GM10266 (cell line): ENCODE measurements at regions not wholly inside any gene's neighbourhood (a gene's known extent, or its start where the extent isn't known, plus 50 kb on each side); places are given as distances from the start of the nearest gene placed in this dataset.
"Not testable (repeated sequence)": the region's sequence is repeated elsewhere in the genome, so short reads cannot be mapped to it uniquely, and the experiment has no call there.

Experiments used
- DNase-seq: peaks from one replicate; pipeline ENCODE4 v3.0.0; 2012; ENCODE audit errors: extremely low spot score
- TF ChIP-seq, protein P1 (sequence below): IDR thresholded peaks from 2 replicates; pipeline ENCODE4 v1.5.1; 2012; ENCODE audit warnings: mild to moderate bottlenecking, low read depth; ENCODE audit not compliant: control insufficient read depth, insufficient read depth; ENCODE audit errors: missing control alignments

DNA sequence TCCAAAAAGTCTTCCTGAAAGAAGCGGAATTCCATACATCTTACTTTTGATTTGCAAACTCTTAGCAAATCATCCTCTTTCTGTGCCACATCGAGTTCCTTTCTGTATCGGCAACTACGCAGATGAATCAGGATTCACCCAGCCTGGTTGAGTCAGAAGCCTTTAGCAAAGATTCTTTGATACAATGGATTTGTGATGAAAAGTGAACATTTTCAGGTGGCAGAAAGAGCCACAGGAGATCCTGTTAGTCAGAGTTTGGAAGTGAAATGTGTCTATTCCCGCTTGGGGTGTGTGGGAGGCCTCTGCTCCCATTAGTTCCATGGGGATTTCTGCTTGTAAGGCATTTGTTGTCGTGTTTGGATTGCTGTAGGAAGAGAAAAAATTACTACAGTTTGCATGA is 351.8 kb upstream of the WWC1 start:
- no peak for DNase-seq

DNA sequence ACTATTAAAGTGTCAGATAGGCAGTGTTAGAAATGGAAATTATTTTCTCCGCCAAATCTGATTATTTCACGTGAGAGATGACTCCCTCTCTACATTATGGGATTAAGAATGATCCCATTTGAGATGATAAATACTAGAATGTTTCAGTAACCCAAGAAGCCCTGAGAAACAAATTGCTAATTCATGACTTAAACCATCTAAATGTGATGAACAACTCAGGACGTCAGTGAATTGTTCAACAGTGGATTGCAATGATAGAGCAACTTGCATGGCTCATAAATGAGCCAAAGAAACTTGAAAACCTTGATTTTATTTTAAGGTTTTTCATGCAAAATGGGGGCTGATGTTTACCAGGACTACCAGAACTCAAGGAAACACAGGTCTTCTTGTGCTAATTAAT is 350.5 kb upstream of the WWC1 start:
- DNase-seq: no peak
- TF ChIP-seq, protein P1, sequence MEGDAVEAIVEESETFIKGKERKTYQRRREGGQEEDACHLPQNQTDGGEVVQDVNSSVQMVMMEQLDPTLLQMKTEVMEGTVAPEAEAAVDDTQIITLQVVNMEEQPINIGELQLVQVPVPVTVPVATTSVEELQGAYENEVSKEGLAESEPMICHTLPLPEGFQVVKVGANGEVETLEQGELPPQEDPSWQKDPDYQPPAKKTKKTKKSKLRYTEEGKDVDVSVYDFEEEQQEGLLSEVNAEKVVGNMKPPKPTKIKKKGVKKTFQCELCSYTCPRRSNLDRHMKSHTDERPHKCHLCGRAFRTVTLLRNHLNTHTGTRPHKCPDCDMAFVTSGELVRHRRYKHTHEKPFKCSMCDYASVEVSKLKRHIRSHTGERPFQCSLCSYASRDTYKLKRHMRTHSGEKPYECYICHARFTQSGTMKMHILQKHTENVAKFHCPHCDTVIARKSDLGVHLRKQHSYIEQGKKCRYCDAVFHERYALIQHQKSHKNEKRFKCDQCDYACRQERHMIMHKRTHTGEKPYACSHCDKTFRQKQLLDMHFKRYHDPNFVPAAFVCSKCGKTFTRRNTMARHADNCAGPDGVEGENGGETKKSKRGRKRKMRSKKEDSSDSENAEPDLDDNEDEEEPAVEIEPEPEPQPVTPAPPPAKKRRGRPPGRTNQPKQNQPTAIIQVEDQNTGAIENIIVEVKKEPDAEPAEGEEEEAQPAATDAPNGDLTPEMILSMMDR: no peak

More for the DNA sequence above, 351.8 kb upstream of the WWC1 start:
- TF ChIP-seq, protein P1: no peak

DNA sequence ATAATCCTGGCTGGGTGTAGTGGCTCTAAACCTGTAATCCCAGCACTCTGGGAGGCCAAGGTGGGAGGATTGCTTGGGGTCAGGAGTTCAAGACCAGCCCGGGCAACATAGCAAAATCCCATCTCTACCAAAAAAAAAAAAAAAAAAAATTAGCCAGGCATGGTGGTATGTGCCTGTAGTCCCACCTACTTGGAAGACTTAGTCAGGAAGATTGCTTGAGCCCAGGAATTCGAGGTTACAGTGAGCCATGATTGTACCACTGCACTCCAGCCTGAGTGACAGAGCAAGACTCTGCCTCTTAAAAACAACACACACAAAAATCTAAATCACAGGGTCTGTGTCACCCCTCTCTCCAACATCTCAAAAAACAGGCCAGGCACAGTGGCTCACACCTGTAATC is 349.9 kb upstream of the WWC1 start:
- DNase-seq: not testable (repeated sequence)

DNA sequence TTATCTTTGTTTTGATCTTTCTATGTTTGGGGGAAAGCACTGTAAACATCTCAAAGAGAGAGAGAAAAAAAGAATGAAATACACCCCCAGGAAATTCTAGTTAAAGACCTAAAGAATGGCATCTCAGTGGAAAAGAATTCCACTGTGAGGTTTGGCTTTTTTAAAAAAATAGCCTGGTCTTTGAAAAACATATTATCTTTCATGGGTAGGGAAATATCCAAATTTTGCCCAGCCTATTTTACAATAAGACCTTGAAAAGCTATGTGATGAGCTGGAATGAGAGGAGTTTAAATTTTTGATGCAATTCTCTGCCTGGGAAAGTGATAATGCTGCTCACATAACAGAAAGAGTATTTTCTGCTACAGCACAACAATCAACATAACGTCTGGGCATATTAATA is 348.1 kb upstream of the WWC1 start:
- no peak for DNase-seq
- TF ChIP-seq, protein P1: no peak

DNA sequence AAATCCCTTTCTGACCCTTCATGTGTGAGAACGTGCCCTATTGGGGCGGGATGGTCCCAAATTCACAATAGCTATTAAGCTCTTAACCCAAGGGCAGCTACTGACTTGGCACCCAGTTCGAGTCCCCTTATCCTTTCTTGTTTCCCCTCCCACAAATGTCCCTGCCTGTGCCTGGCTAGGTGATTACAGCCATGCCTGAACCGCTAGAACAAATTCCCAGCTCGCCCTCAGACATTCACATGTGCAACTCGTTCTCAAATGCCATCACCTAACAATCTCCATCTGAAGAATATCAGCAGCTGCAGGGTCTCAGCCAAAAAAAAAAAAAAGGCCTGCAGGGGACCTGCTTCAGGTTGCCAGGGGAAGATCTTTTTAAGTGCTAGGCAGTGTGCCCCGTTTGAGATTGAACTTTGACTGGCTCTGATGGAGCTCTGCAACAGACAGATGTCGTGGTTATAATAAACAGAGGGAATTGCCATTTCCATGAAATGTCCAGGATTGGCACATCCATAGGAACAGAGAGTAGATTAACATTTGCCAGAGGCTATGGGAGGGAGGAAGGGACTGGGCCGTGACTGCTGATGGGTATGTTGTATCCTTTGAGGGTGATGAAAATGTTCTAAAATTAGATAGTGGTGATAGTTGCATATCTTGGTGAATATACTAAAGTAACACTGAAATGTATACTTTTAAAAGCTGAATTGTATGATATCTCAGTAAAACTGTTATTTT is 347.2 kb upstream of the WWC1 start:
- no peak for DNase-seq
- TF ChIP-seq, protein P1: no peak

DNA sequence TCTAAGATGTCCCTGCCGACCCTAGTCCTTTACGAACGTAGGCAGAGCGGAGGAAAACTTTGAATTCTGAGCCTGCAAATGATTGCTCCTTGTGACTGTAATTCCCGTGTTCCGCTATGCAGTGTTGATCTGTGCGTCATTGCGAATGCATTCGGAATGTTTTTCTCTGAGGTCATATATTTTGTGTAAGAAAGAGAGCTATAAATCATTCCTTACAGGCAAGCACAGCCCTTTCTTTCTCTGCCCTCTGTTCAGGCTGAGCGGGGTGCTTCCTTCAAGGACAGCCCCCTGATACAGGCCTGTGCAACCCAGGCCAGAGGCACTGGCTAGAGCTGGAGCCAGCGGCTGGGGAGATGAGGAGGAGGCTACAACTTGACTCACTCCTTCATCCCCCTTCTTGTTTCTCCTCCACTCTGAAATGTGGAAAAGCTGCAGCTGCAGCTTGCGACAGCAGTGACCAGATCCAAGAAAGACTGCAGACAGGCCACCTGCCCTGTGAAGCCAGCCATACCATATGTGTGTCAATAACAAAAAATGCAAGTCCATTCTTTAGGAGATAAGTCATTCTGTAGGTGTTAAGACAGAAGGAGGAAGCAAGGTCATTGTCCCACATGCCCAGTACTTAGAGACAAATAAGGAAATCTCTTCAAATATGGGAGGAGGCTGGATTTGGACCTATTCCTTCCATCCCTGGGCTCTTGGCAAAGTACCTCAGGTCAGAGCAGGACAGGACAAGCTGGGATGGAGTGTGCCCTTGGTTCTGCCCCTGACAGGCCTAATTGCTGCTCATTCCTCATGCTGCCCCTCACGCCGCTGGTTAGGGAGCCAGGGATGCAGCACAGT is 345.7 kb upstream of the WWC1 start:
- no peak for DNase-seq
- TF ChIP-seq, protein P1: no peak

DNA sequence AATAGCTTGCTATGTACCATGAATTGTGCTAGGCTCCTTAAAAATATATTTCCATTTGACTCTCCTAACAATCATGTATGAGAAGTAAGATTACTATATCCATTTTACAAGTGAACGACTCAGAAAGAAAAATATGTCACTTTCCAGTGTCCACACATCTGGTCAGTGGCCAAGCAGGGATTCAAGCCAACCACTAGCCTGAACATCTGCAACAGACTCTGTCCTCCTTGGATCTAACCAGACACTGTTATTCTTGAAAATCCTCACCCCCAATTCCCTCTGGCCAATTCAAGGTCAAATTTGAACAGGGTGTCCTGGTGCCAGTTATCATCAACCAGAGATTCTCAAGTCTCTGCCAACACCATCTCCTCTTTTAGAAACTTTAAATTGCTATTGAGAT is 344.1 kb upstream of the WWC1 start:
- DNase-seq: no peak
- TF ChIP-seq, protein P1: no peak
